ENCODE measurements at regions not wholly inside any gene's neighbourhood (a gene's known extent, or its start where the extent isn't known, plus 50 kb on each side); places are given as distances from the start of the nearest gene placed in this dataset.

- Mint-ChIP-seq H3K27me3 (ENCODE audit: low read depth) (no peaks in the 10 kb centered on the region), H3K36me3 (ENCODE audit: insufficient read depth in 1 of 3, low read depth in 3 of 3) (no peaks in the 10 kb centered on the region), H3K9me3 (no peaks in the 10 kb centered on the region), H3K4me1 (peaks cover 7 to 19% of the 10 kb centered on the region in 2 experiments), H3K27ac (peak overlapping the region in 1 of 3 experiments; percentile 13; a peak in 1 of 7 replicates), H3K4me3 (no peak overlapping the region)
- Histone ChIP-seq H4K91ac (ENCODE audit: insufficient read length, low read depth, low read length) (no peak overlapping the region), H2AK5ac (ENCODE audit: insufficient read length, low read length) (no peak overlapping the region), H3K79me1 (ENCODE audit: insufficient read depth, low read depth, low read length, poor library complexity, severe bottlenecking) (no peaks in the 10 kb centered on the region), H3K4me2 (ENCODE audit: insufficient read depth, insufficient read length, low read length) (no peak overlapping the region), H3K23ac (ENCODE audit: insufficient read length, low read depth, low read length) (no peak overlapping the region), H3K9ac (ENCODE audit: extremely low read depth, insufficient read length, low read length) (no peak overlapping the region), H2BK5ac (ENCODE audit: insufficient read length, low read length) (no peak overlapping the region), H3K18ac (ENCODE audit: insufficient read length, low read depth, low read length) (no peak overlapping the region), H3K27me3 (ENCODE audit: insufficient read depth, low read length) (no peaks in the 10 kb centered on the region), H4K8ac (replicated peaks; ENCODE audit: insufficient read length, low read depth, low read length) (no peak overlapping the region), H4K5ac (ENCODE audit: insufficient read length, low read depth, low read length) (no peak overlapping the region), H2BK20ac (ENCODE audit: low read depth, low read length, poor library complexity, severe bottlenecking) (no peak overlapping the region), H3K23me2 (ENCODE audit: insufficient read length, low read depth, low read length, poor library complexity, severe bottlenecking) (no peaks in the 10 kb centered on the region), H3T11ph (ENCODE audit: low read length) (no peak overlapping the region), H3K4ac (ENCODE audit: low read depth, low read length) (no peak overlapping the region), H3K56ac (ENCODE audit: insufficient read length, low read depth, low read length) (no peak overlapping the region), H2AFZ (ENCODE audit: low read length) (no peak overlapping the region), H2BK12ac (ENCODE audit: insufficient read length, low read depth, low read length) (no peak overlapping the region), H3K14ac (ENCODE audit: insufficient read depth, low read length) (no peak overlapping the region), H3K9me3 (ENCODE audit: control insufficient read depth, low read depth, low read length) (no peaks in the 10 kb centered on the region), H3K27ac (ENCODE audit: insufficient read length, low read depth, low read length) (no peak overlapping the region), H3K79me2 (ENCODE audit: insufficient read depth, low read length) (no peaks in the 10 kb centered on the region), H2BK120ac (ENCODE audit: low read depth, low read length, poor library complexity, severe bottlenecking) (no peak overlapping the region), H2BK15ac (ENCODE audit: low read depth, low read length) (no peak overlapping the region), H4K20me1 (ENCODE audit: control insufficient read depth, insufficient read depth, insufficient read length) (no peaks in the 10 kb centered on the region), H3K4me1 (ENCODE audit: insufficient read depth, low read length) (peaks cover 7% of the 10 kb centered on the region; the same call in 1 of the 2 replicates)
- DNase-seq = no peak
- no CpG with 5 or more reads among the region's 4 CpGs for WGBS (ENCODE audit: extremely low coverage, insufficient read length, low lambda C conversion rate)
- TF ChIP-seq, protein P1, sequence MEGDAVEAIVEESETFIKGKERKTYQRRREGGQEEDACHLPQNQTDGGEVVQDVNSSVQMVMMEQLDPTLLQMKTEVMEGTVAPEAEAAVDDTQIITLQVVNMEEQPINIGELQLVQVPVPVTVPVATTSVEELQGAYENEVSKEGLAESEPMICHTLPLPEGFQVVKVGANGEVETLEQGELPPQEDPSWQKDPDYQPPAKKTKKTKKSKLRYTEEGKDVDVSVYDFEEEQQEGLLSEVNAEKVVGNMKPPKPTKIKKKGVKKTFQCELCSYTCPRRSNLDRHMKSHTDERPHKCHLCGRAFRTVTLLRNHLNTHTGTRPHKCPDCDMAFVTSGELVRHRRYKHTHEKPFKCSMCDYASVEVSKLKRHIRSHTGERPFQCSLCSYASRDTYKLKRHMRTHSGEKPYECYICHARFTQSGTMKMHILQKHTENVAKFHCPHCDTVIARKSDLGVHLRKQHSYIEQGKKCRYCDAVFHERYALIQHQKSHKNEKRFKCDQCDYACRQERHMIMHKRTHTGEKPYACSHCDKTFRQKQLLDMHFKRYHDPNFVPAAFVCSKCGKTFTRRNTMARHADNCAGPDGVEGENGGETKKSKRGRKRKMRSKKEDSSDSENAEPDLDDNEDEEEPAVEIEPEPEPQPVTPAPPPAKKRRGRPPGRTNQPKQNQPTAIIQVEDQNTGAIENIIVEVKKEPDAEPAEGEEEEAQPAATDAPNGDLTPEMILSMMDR (conservative IDR thresholded peaks at IDR 0.05) = no peak
Measured at GRCh38 chr9:106420511-106420944, 442.4 kb upstream of the ZNF462 start.

All from H9 (cell line).